Neural progenitor cell (in vitro differentiated cells): ENCODE measurements at regions not wholly inside any gene's neighbourhood (a gene's known extent, or its start where the extent isn't known, plus 50 kb on each side); places are given as distances from the start of the nearest gene placed in this dataset.

Experiments
- CTCF ChIP-seq: fragments of 200-600 bp; sonication (generic); IDR thresholded peaks from 2 replicates; pipeline ENCODE4 v1.5.1; 2017; ENCODE audit warnings: antibody characterized with exemption, mild to moderate bottlenecking
- EZH2 ChIP-seq: fragments of 200-600 bp; sonication (generic); IDR thresholded peaks from 2 replicates; pipeline ENCODE4 v1.6.1; 2017; ENCODE audit warnings: antibody characterized with exemption, mild to moderate bottlenecking, moderate library complexity
- EZH2phosphoT487 ChIP-seq: fragments of 200-600 bp; sonication (generic); IDR thresholded peaks from 2 replicates; pipeline ENCODE4 v1.6.1; 2017; ENCODE audit warnings: antibody characterized with exemption

DNA sequence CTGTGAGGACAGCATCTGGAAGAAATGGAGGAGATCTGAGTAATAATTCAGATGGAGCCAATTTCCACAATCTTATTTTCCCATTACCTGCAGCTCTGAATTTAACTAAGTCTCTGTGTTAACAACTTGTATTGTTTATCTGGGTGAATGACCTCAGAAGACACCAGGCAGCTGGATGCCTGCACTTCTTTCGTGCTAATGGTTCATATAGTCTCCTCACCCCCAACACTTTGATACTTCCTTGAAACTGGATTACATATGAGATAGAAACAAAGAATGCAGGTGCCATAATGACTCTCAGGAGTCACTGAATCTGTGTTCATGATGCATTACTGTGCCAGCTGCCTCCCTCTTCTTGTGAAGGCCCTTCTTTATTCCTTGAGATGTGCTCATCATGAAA, 125.6 kb upstream of the VPREB1 start:
- no peak for TF ChIP-seq CTCF
- no peak for TF ChIP-seq EZH2
- TF ChIP-seq EZH2phosphoT487 = no peak
